Liver (tissue), 8 donors: ENCODE measurements at regions not wholly inside any gene's neighbourhood (a gene's known extent, or its start where the extent isn't known, plus 50 kb on each side); places are given as distances from the start of the nearest gene placed in this dataset.

ENCODE experiments used
- DNase-seq: peaks from one replicate; pipeline ENCODE4 v3.0.0-alpha.2; 2017; ENCODE audit warnings: low spot score
- H3K27ac ChIP-seq, 2 donors: one replicate each; pipeline ENCODE4 v1.7.0; 2013; ENCODE audit warnings: inconsistent platforms in 2 of 2, low read length in 2 of 2, control low read depth in 1 of 2, low read depth in 1 of 2, mild to moderate bottlenecking in 1 of 2
- H3K27me3 ChIP-seq, 4 donors: one replicate each; pipeline versions ENCODE4 v1.6.1 to v1.7.0; 2013; ENCODE audit warnings: low read length in 3 of 4, inconsistent platforms in 1 of 4, mild to moderate bottlenecking in 1 of 4, moderate library complexity in 1 of 4; ENCODE audit not compliant: control insufficient read depth in 4 of 4, insufficient read depth in 4 of 4
- H3K36me3 ChIP-seq, 4 donors: one replicate each; pipeline versions ENCODE4 v1.6.1 to v1.7.0; 2013; ENCODE audit warnings: low read length in 3 of 4, mild to moderate bottlenecking in 3 of 4, low read depth in 1 of 4, moderate library complexity in 1 of 4; ENCODE audit not compliant: control insufficient read depth in 4 of 4, insufficient read depth in 3 of 4
- H3K4me1 ChIP-seq, 4 donors: one replicate each; pipeline versions ENCODE4 v1.6.1 to v1.7.0; 2013; ENCODE audit warnings: low read length in 3 of 4, mild to moderate bottlenecking in 3 of 4, moderate library complexity in 1 of 4; ENCODE audit not compliant: control insufficient read depth in 4 of 4, insufficient read depth in 4 of 4
- H3K4me3 ChIP-seq, 3 donors: one replicate each; pipeline versions ENCODE4 v1.6.1 to v1.7.0; 2013; ENCODE audit warnings: low read length in 3 of 3, control low read depth in 1 of 3, low read depth in 1 of 3, mild to moderate bottlenecking in 1 of 3
- H3K9ac ChIP-seq, 2 donors: one replicate each; pipeline ENCODE4 v1.7.0; 2013; ENCODE audit warnings: low read length in 2 of 2, mild to moderate bottlenecking in 2 of 2, moderate library complexity in 2 of 2, control low read depth in 1 of 2, low read depth in 1 of 2
- H3K9me3 ChIP-seq, 4 donors: one replicate each; pipeline versions ENCODE4 v1.6.1 to v1.7.0; 2013; ENCODE audit warnings: low read length in 3 of 4; ENCODE audit not compliant: control insufficient read depth in 4 of 4
- EGR1 ChIP-seq, 2 donors: IDR thresholded peaks; 2 replicates each; pipeline ENCODE4 v1.6.1; 2016 to 2018; ENCODE audit warnings: antibody characterized with exemption in 2 of 2, low read depth in 2 of 2
- FOXA2 ChIP-seq: IDR thresholded peaks from 2 replicates; pipeline ENCODE4 v1.6.1; 2016; ENCODE audit warnings: antibody characterized with exemption
- GABPA ChIP-seq, 2 donors: IDR thresholded peaks in 1 of 2; conservative IDR thresholded peaks in 1 of 2; 2 replicates each; pipeline ENCODE4 v1.6.1; 2016; ENCODE audit warnings: antibody characterized with exemption in 2 of 2, mild to moderate bottlenecking in 1 of 2, moderate library complexity in 1 of 2
- HNF4A ChIP-seq, 2 donors: conservative IDR thresholded peaks; 2 replicates each; pipeline ENCODE4 v1.6.1; 2016; ENCODE audit warnings: antibody characterized with exemption in 2 of 2, mild to moderate bottlenecking in 2 of 2
- HNF4G ChIP-seq: IDR thresholded peaks from 2 replicates; pipeline ENCODE4 v1.6.1; 2016; ENCODE audit warnings: antibody characterized with exemption
- JUND ChIP-seq, 2 donors: IDR thresholded peaks; 2 replicates each; pipeline ENCODE4 v1.6.1; 2016; ENCODE audit warnings: antibody characterized with exemption in 2 of 2
- NR2F2 ChIP-seq: IDR thresholded peaks from 2 replicates; pipeline ENCODE4 v1.6.1; 2016; ENCODE audit warnings: antibody characterized with exemption
- RAD21 ChIP-seq, 2 donors: IDR thresholded peaks; 2 replicates each; pipeline ENCODE4 v1.6.1; 2016; ENCODE audit warnings: antibody characterized with exemption in 2 of 2, mild to moderate bottlenecking in 2 of 2
- RXRA ChIP-seq, 2 donors: IDR thresholded peaks; 2 replicates each; pipeline ENCODE4 v1.6.1; 2017 to 2018; ENCODE audit warnings: antibody characterized with exemption in 2 of 2, mild to moderate bottlenecking in 1 of 2
- TAF1 ChIP-seq: conservative IDR thresholded peaks from 2 replicates; pipeline ENCODE4 v1.6.1; 2016; ENCODE audit warnings: antibody characterized with exemption, mild to moderate bottlenecking
- YY1 ChIP-seq: IDR thresholded peaks from 2 replicates; pipeline ENCODE4 v1.6.1; 2016; ENCODE audit warnings: antibody characterized with exemption, mild to moderate bottlenecking
- whole genome bisulfite sequencing: extraction: QIAGEN DNeasy Blood & Tissue Kit; methylation state at CpG from one replicate; pipeline ENCODE4 v1.1.7; 2013; 5-methylcytosine and 5-hydroxymethylcytosine counted together
- TF ChIP-seq, protein P1 (sequence below): IDR thresholded peaks from 2 replicates; pipeline ENCODE4 v1.6.1; 2016; ENCODE audit warnings: antibody characterized with exemption
- TF ChIP-seq, protein P2 (sequence below): IDR thresholded peaks from 2 replicates; pipeline ENCODE4 v1.6.1; 2016; ENCODE audit warnings: antibody characterized with exemption, mild to moderate bottlenecking
- TF ChIP-seq, protein P3 (sequence below): fragments of 150-350 bp; IDR thresholded peaks from 2 replicates; pipeline ENCODE4 v1.5.1; 2017; ENCODE audit warnings: improper control_type of control experiment, low read depth, low read length; ENCODE audit not compliant: missing input control
- TF ChIP-seq, protein P4 (sequence below): IDR thresholded peaks from 2 replicates; pipeline ENCODE4 v1.6.1; 2016; ENCODE audit warnings: antibody characterized with exemption
- donor health status: healthy.
- donor health status: healthy.
- donor health status: healthy.
- donor health status: healthy.
- donor health status: healthy.

DNA sequence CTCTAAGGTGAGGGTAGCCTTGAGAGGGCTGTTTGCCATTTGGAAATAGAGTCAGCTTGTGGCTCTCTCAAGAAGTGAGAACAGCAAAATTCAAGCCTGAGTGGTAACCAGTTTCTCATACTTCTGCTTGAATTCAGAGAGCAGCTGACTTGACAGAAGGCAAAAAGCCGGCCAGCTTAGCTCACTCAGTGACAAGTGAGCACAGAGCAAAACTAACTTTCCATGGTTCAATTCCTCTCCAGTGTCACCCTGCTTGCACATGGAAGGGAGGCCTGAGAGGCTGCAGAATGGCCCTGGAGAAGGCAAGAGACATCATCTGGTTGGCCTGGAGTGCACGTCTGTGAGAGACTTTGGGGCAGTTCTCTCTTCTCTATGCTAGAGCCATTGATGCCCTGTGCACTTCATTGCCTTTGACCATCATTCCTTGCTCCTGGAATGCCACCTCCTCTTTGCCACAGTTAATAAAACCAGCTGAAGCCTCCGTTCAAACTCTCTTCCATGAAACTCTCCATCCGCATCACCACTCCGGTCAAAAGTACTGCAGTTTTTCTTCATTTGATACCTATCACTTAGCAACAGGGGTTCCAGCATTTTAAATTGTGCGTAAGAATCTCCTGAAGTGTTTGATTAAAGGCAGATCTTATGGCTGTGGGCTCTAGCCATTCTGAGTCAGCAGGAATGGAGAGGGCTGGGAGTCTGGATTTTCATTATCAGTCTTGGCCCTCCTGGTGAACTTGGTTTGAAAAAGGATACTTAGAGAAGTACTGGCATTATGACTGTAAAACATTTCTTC, 69.8 kb upstream of the PIK3CG start:
- no peak for TF ChIP-seq JUND (IDR thresholded peaks at IDR 0.05)
- TF ChIP-seq YY1: no peak
- TF ChIP-seq HNF4A (conservative IDR thresholded peaks at IDR 0.05): no peak
- no peak for TF ChIP-seq RAD21 (IDR thresholded peaks at IDR 0.05)
- no peak for TF ChIP-seq HNF4G
- TF ChIP-seq, protein P1, sequence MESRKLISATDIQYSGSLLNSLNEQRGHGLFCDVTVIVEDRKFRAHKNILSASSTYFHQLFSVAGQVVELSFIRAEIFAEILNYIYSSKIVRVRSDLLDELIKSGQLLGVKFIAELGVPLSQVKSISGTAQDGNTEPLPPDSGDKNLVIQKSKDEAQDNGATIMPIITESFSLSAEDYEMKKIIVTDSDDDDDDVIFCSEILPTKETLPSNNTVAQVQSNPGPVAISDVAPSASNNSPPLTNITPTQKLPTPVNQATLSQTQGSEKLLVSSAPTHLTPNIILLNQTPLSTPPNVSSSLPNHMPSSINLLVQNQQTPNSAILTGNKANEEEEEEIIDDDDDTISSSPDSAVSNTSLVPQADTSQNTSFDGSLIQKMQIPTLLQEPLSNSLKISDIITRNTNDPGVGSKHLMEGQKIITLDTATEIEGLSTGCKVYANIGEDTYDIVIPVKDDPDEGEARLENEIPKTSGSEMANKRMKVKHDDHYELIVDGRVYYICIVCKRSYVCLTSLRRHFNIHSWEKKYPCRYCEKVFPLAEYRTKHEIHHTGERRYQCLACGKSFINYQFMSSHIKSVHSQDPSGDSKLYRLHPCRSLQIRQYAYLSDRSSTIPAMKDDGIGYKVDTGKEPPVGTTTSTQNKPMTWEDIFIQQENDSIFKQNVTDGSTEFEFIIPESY: no peak
- DNase-seq: no peak
- H3K36me3 ChIP-seq: no peaks in the 10 kb centered on the region
- no peaks in the 10 kb centered on the region for H3K4me1 ChIP-seq
- peaks cover 0 to 3% (median 0%) of the 10 kb centered on the region in 4 donors for H3K27me3 ChIP-seq
- H3K4me3 ChIP-seq: no peak overlapping the region
- H3K9ac ChIP-seq: no peak overlapping the region
- WGBS: 83% methylated on average over 6 of the region's 6 CpGs
- H3K9me3 ChIP-seq: no peaks in the 10 kb centered on the region
- H3K27ac ChIP-seq: no peak overlapping the region

DNA sequence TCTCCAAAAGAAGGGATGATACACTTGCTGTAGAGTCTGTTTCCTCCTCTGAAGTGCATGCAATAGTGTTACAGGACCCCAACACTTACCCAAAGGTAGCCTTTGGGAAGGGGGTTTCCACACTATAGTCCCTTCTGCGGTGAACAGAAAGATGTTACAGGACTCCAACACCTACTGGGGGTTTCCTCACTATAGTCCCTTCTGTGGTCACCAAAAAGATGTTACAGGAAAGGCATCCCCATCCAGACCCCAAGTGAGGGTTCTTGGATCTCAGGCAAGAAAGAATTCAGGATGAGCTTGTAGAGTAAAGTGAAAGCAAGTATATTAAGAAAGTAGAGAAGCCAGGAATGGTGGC, 69.2 kb upstream of the PIK3CG start:
- Histone ChIP-seq H3K9me3 (no peaks in the 10 kb centered on the region), H3K27ac (no peak overlapping the region), H3K27me3 (peaks cover 0 to 6% (median 0%) of the 10 kb centered on the region in 4 donors), H3K9ac (no peak overlapping the region), H3K36me3 (no peaks in the 10 kb centered on the region), H3K4me3 (no peak overlapping the region), H3K4me1 (no peaks in the 10 kb centered on the region)
- 6% methylated on average over 1 of the region's 1 CpG for WGBS
- DNase-seq: no peak
- no peak for TF ChIP-seq YY1
- TF ChIP-seq, protein P2, sequence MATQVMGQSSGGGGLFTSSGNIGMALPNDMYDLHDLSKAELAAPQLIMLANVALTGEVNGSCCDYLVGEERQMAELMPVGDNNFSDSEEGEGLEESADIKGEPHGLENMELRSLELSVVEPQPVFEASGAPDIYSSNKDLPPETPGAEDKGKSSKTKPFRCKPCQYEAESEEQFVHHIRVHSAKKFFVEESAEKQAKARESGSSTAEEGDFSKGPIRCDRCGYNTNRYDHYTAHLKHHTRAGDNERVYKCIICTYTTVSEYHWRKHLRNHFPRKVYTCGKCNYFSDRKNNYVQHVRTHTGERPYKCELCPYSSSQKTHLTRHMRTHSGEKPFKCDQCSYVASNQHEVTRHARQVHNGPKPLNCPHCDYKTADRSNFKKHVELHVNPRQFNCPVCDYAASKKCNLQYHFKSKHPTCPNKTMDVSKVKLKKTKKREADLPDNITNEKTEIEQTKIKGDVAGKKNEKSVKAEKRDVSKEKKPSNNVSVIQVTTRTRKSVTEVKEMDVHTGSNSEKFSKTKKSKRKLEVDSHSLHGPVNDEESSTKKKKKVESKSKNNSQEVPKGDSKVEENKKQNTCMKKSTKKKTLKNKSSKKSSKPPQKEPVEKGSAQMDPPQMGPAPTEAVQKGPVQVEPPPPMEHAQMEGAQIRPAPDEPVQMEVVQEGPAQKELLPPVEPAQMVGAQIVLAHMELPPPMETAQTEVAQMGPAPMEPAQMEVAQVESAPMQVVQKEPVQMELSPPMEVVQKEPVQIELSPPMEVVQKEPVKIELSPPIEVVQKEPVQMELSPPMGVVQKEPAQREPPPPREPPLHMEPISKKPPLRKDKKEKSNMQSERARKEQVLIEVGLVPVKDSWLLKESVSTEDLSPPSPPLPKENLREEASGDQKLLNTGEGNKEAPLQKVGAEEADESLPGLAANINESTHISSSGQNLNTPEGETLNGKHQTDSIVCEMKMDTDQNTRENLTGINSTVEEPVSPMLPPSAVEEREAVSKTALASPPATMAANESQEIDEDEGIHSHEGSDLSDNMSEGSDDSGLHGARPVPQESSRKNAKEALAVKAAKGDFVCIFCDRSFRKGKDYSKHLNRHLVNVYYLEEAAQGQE: no peak
- TF ChIP-seq, protein P3, sequence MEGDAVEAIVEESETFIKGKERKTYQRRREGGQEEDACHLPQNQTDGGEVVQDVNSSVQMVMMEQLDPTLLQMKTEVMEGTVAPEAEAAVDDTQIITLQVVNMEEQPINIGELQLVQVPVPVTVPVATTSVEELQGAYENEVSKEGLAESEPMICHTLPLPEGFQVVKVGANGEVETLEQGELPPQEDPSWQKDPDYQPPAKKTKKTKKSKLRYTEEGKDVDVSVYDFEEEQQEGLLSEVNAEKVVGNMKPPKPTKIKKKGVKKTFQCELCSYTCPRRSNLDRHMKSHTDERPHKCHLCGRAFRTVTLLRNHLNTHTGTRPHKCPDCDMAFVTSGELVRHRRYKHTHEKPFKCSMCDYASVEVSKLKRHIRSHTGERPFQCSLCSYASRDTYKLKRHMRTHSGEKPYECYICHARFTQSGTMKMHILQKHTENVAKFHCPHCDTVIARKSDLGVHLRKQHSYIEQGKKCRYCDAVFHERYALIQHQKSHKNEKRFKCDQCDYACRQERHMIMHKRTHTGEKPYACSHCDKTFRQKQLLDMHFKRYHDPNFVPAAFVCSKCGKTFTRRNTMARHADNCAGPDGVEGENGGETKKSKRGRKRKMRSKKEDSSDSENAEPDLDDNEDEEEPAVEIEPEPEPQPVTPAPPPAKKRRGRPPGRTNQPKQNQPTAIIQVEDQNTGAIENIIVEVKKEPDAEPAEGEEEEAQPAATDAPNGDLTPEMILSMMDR: no peak
- TF ChIP-seq NR2F2: no peak
- TF ChIP-seq HNF4A (conservative IDR thresholded peaks at IDR 0.05): no peak
- no peak for TF ChIP-seq JUND (IDR thresholded peaks at IDR 0.05)
- TF ChIP-seq TAF1: no peak
- TF ChIP-seq, protein P1: no peak
- TF ChIP-seq GABPA (IDR thresholded peaks at IDR 0.05 in 1 of 2, conservative IDR thresholded peaks at IDR 0.05 in 1 of 2): no peak
- no peak for TF ChIP-seq EGR1 (IDR thresholded peaks at IDR 0.05; ENCODE audit: low read depth in 2 of 2)
- TF ChIP-seq RAD21 (IDR thresholded peaks at IDR 0.05): no peak
- TF ChIP-seq, protein P4, sequence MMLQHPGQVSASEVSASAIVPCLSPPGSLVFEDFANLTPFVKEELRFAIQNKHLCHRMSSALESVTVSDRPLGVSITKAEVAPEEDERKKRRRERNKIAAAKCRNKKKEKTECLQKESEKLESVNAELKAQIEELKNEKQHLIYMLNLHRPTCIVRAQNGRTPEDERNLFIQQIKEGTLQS: no peak
- TF ChIP-seq HNF4G: no peak
- TF ChIP-seq RXRA (IDR thresholded peaks at IDR 0.05): no peak
- no peak for TF ChIP-seq FOXA2
